Fibroblast of peridontal ligament (primary cell): ENCODE measurements at regions not wholly inside any gene's neighbourhood (a gene's known extent, or its start where the extent isn't known, plus 50 kb on each side); places are given as distances from the start of the nearest gene placed in this dataset.
A peak's percentile ranks its signal among the peaks of the same experiment; 100 is the strongest.
"Not testable (repeated sequence)": the region's sequence is repeated elsewhere in the genome, so short reads cannot be mapped to it uniquely, and the experiment has no call there.

Source experiments
- DNase-seq: peaks from one replicate; pipeline ENCODE4 v3.0.0-alpha.2; 2010; ENCODE audit errors: extremely low read depth

DNA sequence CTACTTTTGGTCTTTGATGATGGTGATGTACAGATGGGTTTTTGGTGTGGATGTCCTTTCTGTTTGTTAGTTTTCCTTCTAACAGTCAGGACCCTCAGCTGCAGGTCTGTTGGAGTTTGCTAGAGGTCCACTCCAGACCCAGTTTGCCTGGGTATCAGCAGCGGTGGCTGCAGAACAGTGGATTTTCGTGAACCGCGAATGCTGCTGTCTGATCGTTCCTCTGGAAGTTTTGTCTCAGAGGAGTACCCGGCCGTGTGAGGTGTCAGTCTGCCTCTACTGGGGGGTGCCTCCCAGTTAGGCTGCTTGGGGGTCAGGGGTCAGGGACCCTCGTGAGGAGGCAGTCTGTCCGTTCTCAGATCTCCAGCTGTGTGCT is 56.6 kb upstream of the TNFAIP8 start:
- not testable (repeated sequence) for DNase-seq

DNA sequence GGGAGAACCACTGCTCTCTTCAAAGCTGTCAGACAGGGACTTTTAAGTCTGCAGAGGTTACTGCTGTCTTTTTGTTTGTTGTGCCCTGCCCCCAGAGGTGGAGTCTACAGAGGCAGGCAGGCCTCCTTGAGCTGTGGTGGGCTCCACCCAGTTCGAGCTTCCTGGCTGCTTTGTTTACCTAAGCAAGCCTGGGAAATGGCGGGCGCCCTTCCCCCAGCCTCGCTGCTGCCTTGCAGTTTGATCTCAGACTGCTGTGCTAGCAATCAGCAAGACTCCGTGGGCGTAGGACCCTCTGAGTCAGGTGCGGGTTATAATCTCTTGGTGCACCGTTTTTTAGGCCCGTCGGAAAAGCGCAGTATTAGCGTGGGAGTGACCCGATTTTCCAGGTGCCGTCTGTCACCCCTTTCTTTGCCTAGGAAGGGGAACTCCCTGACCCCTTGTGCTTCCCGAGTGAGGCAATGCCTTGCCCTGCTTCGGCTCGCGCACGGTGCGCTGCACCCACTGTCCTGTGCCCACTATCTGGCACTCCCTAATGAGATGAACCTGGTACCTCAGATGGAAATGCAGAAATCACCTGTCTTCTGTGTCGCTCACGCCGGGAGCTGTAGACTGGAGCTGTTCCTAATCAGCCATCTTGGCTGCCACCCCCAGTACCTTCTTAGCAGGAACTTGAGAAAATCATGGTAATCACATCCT is 56.1 kb upstream of the TNFAIP8 start:
- not testable (repeated sequence) for DNase-seq

DNA sequence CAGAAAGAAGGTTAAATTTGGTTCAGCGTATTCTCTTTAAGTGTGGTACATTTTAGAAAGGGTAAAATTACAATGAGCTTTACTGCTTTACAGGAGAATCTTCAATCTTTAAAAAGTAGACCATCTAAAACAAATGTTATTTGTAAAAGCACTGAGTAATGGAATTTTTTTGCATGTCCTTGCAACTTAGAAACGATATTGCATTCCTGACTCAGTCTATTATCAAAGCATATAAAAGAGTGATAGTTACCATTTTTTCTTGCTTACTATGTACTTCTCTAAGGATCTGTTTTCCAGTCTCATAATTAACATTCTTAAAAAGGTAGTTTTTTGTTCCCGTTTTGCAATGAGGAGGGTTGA is 55.5 kb upstream of the TNFAIP8 start:
- DNase-seq, result peak; percentile 18

DNA sequence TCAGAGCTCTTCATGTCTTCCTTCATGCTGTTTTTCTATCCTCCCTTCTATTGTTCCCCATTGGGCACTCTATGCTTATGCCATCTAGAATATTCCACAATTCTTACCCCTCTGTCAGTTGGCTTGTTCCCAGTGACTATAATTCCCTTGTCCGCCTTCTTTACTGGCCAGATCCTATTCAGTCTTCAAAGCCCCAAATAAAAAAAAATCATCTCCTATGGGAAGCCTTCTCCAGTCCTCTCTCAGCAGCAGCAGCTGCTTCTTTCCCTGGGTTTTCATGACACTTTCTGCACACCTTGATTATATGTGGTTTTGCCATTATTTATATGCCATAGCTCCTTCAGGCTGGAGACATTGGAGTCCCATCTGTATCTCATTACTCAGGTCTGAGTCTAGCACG is 54.6 kb upstream of the TNFAIP8 start:
- DNase-seq, result peak; percentile 18

DNA sequence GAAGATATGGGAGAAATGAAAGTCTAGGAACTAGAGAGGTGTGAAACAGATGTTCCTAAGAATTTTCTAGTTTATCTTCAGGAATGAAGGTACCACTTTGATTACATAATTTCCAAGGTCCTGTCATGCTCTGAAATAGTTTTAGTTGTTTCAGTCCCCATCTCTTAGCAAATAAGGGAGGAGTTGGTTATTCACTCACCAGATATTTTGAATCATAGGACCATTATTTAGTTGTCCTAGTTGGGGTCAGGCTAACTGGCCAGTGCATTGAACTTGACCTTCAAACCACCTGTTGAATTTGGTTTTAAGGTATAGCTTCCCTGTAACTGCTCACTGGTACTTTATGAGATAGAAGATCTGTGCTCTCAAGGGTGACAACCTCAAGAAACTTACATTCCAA is 53.9 kb upstream of the TNFAIP8 start:
- DNase-seq, result no peak

DNA sequence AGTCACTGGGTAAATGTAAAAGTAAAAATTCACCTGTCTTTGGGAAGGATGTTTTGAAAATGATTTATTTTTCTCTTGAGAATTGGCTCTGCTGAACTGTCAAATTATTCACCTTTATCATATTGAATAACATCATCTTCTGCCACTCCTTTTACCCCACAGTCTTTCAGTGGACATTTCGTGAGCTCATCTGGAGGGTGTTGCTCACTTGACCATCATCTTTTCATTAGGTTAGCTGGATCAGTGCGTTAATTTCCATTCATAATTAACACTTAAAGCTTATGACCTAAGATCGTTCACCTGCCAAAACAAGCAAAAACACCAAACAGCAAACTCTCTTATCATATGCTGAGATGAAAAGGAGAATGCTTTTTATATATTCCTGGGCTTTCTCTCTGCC is 53.4 kb upstream of the TNFAIP8 start:
- DNase-seq, result no peak

DNA sequence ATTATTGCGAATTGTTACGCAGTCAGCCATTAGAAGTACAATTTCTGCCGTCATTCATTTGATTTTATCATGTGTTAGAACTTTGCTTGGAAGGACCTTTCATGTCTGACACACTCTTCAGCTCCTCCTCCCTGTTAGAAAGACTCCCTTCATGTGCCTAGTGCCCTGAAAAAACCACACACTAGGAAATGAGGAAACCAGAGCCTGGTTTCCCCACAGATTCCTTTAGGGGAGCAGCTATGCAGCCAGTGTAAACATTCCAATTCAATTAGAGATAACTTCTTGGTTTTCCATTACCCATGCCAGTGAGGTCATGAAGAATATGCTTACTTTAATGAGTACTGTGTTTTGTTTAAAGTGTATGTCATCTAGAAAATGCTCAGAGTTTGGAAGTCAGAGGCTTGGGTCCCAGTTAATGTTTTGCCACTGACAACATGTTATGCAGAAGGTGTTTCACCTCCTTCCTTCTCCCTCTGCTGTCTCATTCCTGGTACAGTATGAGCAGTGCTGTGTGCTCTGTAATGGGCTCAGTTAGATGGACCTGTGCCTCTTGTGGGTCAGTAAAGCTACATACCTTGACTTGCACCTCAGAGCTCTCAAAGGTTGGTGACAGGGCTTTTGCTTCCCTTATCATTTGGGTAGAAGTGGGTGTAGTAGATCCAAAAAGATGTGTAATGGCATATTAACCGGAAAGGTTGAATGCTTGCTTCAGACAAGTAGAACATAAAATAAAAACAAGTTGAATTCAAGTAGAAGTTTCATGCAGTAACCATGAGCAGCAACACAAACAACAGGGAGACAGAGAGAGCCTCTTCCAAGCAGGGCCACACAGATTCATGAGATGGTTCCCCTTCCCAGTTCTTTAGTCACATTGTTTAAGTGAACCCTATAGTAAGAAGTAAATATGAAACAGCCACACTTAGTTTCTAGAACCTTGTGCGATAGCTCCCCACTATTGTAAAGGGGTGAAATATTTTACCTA is 52.6 kb upstream of the TNFAIP8 start:
- DNase-seq, result peak; percentile 99

DNA sequence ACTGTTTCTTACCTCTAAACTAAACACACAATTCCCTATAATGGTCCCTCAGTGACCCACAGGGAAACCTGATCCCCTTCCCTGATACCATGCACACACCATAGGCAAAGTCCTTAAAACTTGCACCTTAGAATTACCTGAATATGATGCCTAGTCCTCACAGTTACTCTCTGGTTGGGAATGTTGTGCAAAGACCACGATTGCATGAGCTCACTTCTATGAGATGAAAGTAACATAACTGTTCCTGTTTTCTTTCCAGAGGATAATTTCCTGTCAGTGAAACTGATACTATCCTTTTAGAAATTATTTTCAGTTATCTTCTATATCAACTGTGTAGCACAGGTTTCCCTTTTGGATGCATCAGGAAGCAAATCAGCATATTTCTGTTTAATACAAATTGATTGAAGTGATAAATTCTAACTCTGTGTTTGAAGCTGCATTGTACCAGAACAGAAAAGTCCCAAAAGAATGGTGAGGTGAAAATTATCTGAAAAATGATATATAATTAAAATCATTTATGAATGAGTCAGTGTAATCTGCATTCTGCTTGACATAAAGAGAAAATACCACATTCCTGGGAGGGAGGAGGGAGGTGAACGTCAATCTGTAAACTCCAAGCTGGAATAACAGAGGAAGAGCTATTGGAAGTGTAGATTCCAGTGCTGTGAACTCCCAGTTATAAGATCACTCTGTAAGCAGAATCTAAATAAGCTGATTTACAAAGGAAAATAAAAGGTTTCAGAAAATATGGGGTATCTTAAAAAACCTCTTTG is 51.2 kb upstream of the TNFAIP8 start:
- DNase-seq, result peak; percentile 47
